ENCODE measurements at regions not wholly inside any gene's neighbourhood (a gene's known extent, or its start where the extent isn't known, plus 50 kb on each side); places are given as distances from the start of the nearest gene placed in this dataset.

- WGBS (ENCODE audit: insufficient coverage), result 83% methylated on average over 3 of the region's 3 CpGs
Observed at GRCh38 chr3:31241533-31241932, 291.2 kb upstream of the STT3B start.

GRCh38 chr3:31242026-31242960 is 290.4 kb upstream of the STT3B start:
- no peaks in the 10 kb centered on the region for H3K9me3 ChIP-seq (replicated peaks; ENCODE audit: control insufficient read depth, low read depth, low read length)
- no peak overlapping the region for H3K27ac ChIP-seq (ENCODE audit: low read length)
- H3K4me3 ChIP-seq (ENCODE audit: low read length), result no peak overlapping the region
- WGBS (ENCODE audit: insufficient coverage), result no CpG with 5 or more reads among the region's 3 CpGs
- H3K27me3 ChIP-seq (ENCODE audit: control insufficient read depth, insufficient read depth, low read length), result peaks cover 2% of the 10 kb centered on the region
- no peaks in the 10 kb centered on the region for H3K4me1 ChIP-seq (ENCODE audit: control insufficient read depth, insufficient read depth, low read length)
- H3K36me3 ChIP-seq (ENCODE audit: control insufficient read depth, insufficient read depth, low read length), result no peaks in the 10 kb centered on the region
- no peak for DNase-seq

More at GRCh38 chr3:31241533-31241932, 291.2 kb upstream of the STT3B start:
- H3K4me3 ChIP-seq (ENCODE audit: low read length), result no peak overlapping the region
- H3K27me3 ChIP-seq (ENCODE audit: control insufficient read depth, insufficient read depth, low read length), result peaks cover 2% of the 10 kb centered on the region
- no peaks in the 10 kb centered on the region for H3K9me3 ChIP-seq (replicated peaks; ENCODE audit: control insufficient read depth, low read depth, low read length)
- H3K36me3 ChIP-seq (ENCODE audit: control insufficient read depth, insufficient read depth, low read length), result no peaks in the 10 kb centered on the region
- no peaks in the 10 kb centered on the region for H3K4me1 ChIP-seq (ENCODE audit: control insufficient read depth, insufficient read depth, low read length)
- no peak for DNase-seq
- H3K27ac ChIP-seq (ENCODE audit: low read length), result no peak overlapping the region

- no peak for DNase-seq
- Histone ChIP-seq H3K9me3 (replicated peaks; ENCODE audit: control insufficient read depth, low read depth, low read length) (no peaks in the 10 kb centered on the region), H3K27me3 (ENCODE audit: control insufficient read depth, insufficient read depth, low read length) (no peaks in the 10 kb centered on the region), H3K4me1 (ENCODE audit: control insufficient read depth, insufficient read depth, low read length) (no peaks in the 10 kb centered on the region), H3K36me3 (ENCODE audit: control insufficient read depth, insufficient read depth, low read length) (no peaks in the 10 kb centered on the region), H3K4me3 (ENCODE audit: low read length) (no peak overlapping the region), H3K27ac (ENCODE audit: low read length) (no peak overlapping the region)
- WGBS (ENCODE audit: insufficient coverage), result 86% methylated on average over 1 of the region's 6 CpGs
Observed at GRCh38 chr3:31244929-31245817, 287.6 kb upstream of the STT3B start.

GRCh38 chr3:31246293-31247062 is 286.2 kb upstream of the STT3B start:
- Histone ChIP-seq H3K27ac (ENCODE audit: low read length) (no peak overlapping the region), H3K4me3 (ENCODE audit: low read length) (no peak overlapping the region), H3K36me3 (ENCODE audit: control insufficient read depth, insufficient read depth, low read length) (no peaks in the 10 kb centered on the region), H3K27me3 (ENCODE audit: control insufficient read depth, insufficient read depth, low read length) (no peaks in the 10 kb centered on the region), H3K9me3 (replicated peaks; ENCODE audit: control insufficient read depth, low read depth, low read length) (no peaks in the 10 kb centered on the region), H3K4me1 (ENCODE audit: control insufficient read depth, insufficient read depth, low read length) (no peaks in the 10 kb centered on the region)
- no peak for DNase-seq
- WGBS (ENCODE audit: insufficient coverage), result no CpG with 5 or more reads among the region's 2 CpGs

- no peaks in the 10 kb centered on the region for H3K9me3 ChIP-seq (replicated peaks; ENCODE audit: control insufficient read depth, low read depth, low read length)
- H3K27ac ChIP-seq (ENCODE audit: low read length), result no peak overlapping the region
- H3K4me3 ChIP-seq (ENCODE audit: low read length), result no peak overlapping the region
- no peak for DNase-seq
- no peaks in the 10 kb centered on the region for H3K36me3 ChIP-seq (ENCODE audit: control insufficient read depth, insufficient read depth, low read length)
- 70% methylated on average over 2 of the region's 2 CpGs for WGBS (ENCODE audit: insufficient coverage)
- H3K4me1 ChIP-seq (ENCODE audit: control insufficient read depth, insufficient read depth, low read length), result no peaks in the 10 kb centered on the region
- H3K27me3 ChIP-seq (ENCODE audit: control insufficient read depth, insufficient read depth, low read length), result no peaks in the 10 kb centered on the region
Observed at GRCh38 chr3:31247063-31247447, 285.7 kb upstream of the STT3B start.

GRCh38 chr3:31247850-31248562 is 284.7 kb upstream of the STT3B start:
- no peak overlapping the region for H3K4me3 ChIP-seq (ENCODE audit: low read length)
- H3K27me3 ChIP-seq (ENCODE audit: control insufficient read depth, insufficient read depth, low read length), result no peaks in the 10 kb centered on the region
- H3K4me1 ChIP-seq (ENCODE audit: control insufficient read depth, insufficient read depth, low read length), result no peaks in the 10 kb centered on the region
- no peaks in the 10 kb centered on the region for H3K36me3 ChIP-seq (ENCODE audit: control insufficient read depth, insufficient read depth, low read length)
- DNase-seq, result no peak
- WGBS (ENCODE audit: insufficient coverage), result 68% methylated on average over 2 of the region's 5 CpGs
- H3K27ac ChIP-seq (ENCODE audit: low read length), result no peak overlapping the region
- H3K9me3 ChIP-seq (replicated peaks; ENCODE audit: control insufficient read depth, low read depth, low read length), result no peaks in the 10 kb centered on the region

- Histone ChIP-seq H3K27ac (ENCODE audit: low read length) (no peak overlapping the region), H3K4me1 (ENCODE audit: control insufficient read depth, insufficient read depth, low read length) (no peaks in the 10 kb centered on the region), H3K4me3 (ENCODE audit: low read length) (no peak overlapping the region), H3K36me3 (ENCODE audit: control insufficient read depth, insufficient read depth, low read length) (no peaks in the 10 kb centered on the region), H3K9me3 (replicated peaks; ENCODE audit: control insufficient read depth, low read depth, low read length) (no peaks in the 10 kb centered on the region), H3K27me3 (ENCODE audit: control insufficient read depth, insufficient read depth, low read length) (no peaks in the 10 kb centered on the region)
- no peak for DNase-seq
- WGBS (ENCODE audit: insufficient coverage), result 69% methylated on average over 3 of the region's 6 CpGs
Observed at GRCh38 chr3:31248563-31248992, 284.1 kb upstream of the STT3B start.

- Histone ChIP-seq H3K4me1 (ENCODE audit: control insufficient read depth, insufficient read depth, low read length) (no peaks in the 10 kb centered on the region), H3K4me3 (ENCODE audit: low read length) (no peak overlapping the region), H3K27ac (ENCODE audit: low read length) (no peak overlapping the region), H3K36me3 (ENCODE audit: control insufficient read depth, insufficient read depth, low read length) (no peaks in the 10 kb centered on the region), H3K9me3 (replicated peaks; ENCODE audit: control insufficient read depth, low read depth, low read length) (no peaks in the 10 kb centered on the region), H3K27me3 (ENCODE audit: control insufficient read depth, insufficient read depth, low read length) (no peaks in the 10 kb centered on the region)
- no peak for DNase-seq
Observed at GRCh38 chr3:31249545-31249944, 283.2 kb upstream of the STT3B start.

GRCh38 chr3:31250116-31250777 is 282.5 kb upstream of the STT3B start:
- Histone ChIP-seq H3K27ac (ENCODE audit: low read length) (no peak overlapping the region), H3K27me3 (ENCODE audit: control insufficient read depth, insufficient read depth, low read length) (no peaks in the 10 kb centered on the region), H3K9me3 (replicated peaks; ENCODE audit: control insufficient read depth, low read depth, low read length) (no peaks in the 10 kb centered on the region), H3K36me3 (ENCODE audit: control insufficient read depth, insufficient read depth, low read length) (no peaks in the 10 kb centered on the region), H3K4me3 (ENCODE audit: low read length) (no peak overlapping the region), H3K4me1 (ENCODE audit: control insufficient read depth, insufficient read depth, low read length) (no peaks in the 10 kb centered on the region)
- WGBS (ENCODE audit: insufficient coverage), result no CpG with 5 or more reads among the region's 1 CpG
- DNase-seq, result no peak

Data from muscle of leg (tissue), 3 donors.